ENCODE measurements at regions not wholly inside any gene's neighbourhood (a gene's known extent, or its start where the extent isn't known, plus 50 kb on each side); places are given as distances from the start of the nearest gene placed in this dataset.
"Not testable (repeated sequence)": the region's sequence is repeated elsewhere in the genome, so short reads cannot be mapped to it uniquely, and the experiment has no call there.

DNA sequence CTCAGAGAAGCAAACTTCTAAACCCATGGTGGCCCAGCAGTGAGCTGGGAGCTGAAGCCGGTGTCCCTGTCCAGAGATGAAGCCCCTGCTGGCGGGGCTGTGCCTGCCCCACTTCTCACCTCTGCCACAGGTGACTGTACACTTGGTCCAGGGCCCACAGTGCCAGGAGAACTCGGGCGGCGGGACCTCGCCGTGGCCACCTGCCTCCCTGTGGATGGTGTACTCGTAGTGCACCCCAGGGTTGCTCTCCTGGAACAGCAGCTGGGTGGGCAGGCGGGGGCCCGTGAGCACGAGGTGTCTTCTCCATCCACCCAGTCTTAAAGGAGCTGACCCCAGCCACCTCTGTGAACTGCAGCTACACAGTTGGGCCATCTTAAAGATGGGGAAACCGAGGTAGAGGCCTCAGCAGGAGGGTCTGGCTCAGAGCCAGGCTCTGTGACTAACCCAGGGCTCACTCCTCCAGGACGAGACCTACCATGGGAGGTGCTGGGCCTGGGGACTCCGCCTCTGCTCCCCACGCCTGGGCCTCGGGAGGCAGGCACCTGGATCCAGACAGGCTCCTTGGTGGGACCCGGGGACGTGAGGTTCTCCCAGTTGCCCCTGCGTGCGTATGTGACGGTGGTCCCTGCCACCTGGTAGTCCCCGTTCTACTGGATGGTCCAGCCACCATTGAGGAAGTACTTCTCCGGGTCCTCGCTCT, 113.1 kb upstream of the AKAP13 start:
- DNase-seq: not testable (repeated sequence)

GRCh38 chr15:85274315-85275050, 105.9 kb upstream of the AKAP13 start:
- no peak for DNase-seq

DNA sequence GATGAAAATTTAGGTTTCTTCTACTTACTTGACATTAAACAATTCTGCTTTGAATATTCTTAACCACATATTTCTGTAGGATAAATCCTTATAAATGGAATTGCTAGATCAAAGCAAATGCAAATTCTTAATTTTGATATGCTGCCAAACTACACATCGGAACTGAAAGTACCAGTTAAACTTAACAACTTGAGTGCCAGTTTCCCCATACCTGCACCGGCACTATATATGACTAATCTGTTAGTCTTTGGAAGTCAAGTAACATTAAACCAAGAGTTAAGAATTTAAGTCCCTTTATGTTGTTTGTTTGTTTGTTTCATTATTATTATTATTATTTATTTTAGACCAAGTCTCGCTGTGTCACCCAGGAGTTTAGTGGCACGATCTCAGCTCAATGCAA, 103.9 kb upstream of the AKAP13 start:
- DNase-seq: no peak

GRCh38 chr15:85276921-85277320, 103.5 kb upstream of the AKAP13 start:
- no peak for DNase-seq

DNA sequence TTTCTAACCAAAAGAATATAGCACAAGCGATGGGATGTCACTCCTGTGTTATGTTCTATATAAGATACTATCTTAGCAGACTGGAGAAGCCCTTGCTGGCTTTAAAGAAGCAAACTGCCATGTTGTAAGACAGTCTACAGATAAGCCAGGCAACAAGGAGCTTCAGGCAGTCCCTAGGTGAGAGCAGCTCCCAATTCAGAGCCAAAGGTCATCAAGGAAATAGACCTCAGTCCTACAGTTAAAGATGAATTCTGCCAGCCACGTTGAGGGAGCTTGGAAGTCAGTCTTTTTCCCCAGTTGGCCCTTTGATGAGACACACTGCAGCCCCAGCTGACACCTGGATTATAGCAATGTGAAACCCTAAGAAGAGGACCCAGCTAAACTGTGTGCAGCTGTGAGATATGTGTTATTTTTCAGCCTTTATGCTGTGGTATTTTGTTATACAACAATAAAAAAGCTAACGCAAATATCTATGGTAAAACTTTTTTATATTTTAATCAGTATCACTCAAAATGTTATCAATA, 102.5 kb upstream of the AKAP13 start:
- no peak for DNase-seq

- no peak for DNase-seq
Measured at GRCh38 chr15:85280203-85280602, 100.2 kb upstream of the AKAP13 start.

DNA sequence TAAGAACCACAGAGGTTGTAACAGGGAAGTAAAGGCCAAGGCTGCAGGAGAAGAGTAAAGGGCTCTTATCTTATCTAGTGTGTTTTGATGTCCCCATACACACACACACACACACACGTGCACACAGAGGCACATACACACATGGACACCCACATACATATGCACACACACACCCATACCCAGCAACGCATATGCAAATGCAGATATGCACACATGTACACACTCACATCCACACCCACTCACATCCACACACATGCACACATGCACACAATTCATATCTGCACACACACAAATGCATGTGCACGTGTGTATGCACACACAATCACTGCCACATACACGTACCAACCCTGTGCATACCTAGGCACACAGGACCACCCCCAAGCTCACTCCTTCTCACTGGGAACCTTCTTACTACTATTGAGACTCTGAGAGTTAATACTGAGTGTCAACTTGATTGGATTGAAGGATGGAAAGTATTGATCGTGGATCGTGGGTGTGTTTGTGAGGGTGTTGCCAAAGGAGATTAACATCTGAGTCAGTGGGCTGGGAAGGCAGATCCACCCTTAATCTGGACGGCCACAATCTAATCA, 99.0 kb upstream of the AKAP13 start:
- DNase-seq: no peak

- no peak for DNase-seq
Measured at GRCh38 chr15:85282504-85283115, 97.8 kb upstream of the AKAP13 start.

DNA sequence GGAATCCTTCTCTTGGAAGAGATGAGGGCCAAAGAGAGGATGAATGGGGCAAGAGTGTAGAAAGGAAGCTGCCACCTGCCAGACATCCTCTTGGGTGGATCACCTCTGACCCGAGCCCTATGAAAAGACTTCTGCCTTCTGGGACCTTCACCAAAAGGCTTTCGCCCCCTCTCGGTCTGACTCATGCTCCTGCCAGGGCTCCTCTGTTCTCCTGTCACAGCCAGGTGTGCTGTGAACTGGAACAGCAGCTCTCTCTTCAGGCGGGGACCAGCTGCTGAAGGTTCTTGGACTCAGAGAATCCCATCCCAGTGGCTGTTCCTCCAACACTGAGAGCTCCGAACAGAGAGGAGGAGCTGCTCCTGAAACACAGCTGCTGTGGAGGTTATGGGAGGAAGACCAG, 96.6 kb upstream of the AKAP13 start:
- not testable (repeated sequence) for DNase-seq

DNA sequence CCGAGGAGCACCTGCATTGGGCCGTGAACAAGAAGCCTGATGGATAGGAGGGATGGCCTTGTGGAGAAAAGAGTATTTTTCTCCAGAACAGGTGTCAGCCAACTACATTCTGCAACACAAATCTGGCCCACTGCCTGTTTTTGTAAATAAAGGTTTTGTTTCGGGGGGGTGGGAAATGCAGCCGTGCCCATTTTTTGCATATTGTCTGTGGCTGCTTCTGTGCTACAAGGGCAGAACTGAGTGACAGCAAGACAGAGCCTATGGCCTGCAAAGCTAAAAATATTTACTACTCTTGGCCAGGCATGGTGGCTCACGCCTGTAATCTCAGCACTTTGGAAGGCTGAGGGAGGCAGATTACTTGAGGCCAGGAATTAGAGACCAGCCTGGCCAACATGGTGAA, 95.9 kb upstream of the AKAP13 start:
- DNase-seq: no peak

GRCh38 chr15:85289677-85290365, 90.6 kb upstream of the AKAP13 start:
- peak; percentile 68 for DNase-seq

- not testable (repeated sequence) for DNase-seq
Measured at GRCh38 chr15:85292583-85292982, 87.8 kb upstream of the AKAP13 start.

DNA sequence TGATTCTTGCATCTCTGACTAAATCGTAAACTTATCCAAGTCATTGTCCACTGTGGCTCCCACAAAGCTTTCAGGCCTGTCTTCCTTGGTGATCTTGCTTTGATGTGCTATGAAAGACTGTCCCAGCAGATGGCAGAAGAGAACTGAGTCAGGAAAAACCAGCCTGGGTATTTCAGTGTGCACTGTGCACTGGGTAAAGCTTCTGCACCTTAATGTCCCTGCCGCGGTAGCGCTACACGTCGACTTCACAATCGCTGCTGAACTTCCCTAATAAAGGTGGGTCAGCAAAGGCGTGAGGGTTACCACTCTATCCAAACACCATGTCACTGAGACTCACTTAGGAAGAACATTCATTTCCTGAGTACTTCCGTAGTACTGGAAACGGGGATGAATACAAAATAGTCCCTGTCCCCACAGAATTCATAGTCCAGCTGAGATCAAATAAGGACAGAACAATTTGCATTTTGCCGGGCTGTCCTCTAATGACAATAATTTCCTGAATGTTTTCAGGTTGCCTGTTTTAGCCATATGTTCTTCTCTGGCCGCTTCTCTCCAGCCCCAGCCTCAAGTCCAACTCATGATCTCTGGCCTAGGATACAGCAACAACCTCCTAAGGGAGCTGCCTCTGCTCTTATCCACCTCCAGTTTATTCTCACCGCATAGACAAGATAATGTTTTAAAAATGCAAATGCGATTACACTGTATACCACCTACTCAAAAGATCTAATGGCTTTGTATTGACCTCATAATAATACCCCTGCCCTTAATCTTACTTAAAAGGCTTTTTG, 83.6 kb upstream of the AKAP13 start:
- DNase-seq: peak; percentile 88

- no peak for DNase-seq
Measured at GRCh38 chr15:85297537-85297936, 82.9 kb upstream of the AKAP13 start.

GRCh38 chr15:85298366-85298765, 82.0 kb upstream of the AKAP13 start:
- no peak for DNase-seq

DNA sequence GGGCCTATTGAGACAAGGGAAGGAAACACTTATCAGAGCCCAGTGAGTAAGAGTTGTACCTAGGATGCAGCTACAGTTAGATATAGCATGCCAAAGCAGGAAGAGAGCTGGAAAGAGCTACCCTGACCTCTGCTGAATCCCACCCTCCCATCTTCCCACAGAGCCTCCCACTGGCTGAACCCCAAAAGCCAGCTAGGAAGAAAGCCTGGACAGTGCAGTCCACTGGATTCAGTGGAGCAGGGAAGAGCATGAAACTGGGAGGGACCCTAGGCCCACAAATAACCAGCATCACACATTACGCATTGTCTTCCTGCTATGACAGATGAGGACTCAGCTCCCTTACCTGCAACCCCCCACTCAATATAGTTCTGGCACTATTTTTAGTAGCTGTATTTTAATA, 81.5 kb upstream of the AKAP13 start:
- DNase-seq: no peak

GRCh38 chr15:85302271-85302670, 78.1 kb upstream of the AKAP13 start:
- no peak for DNase-seq

DNA sequence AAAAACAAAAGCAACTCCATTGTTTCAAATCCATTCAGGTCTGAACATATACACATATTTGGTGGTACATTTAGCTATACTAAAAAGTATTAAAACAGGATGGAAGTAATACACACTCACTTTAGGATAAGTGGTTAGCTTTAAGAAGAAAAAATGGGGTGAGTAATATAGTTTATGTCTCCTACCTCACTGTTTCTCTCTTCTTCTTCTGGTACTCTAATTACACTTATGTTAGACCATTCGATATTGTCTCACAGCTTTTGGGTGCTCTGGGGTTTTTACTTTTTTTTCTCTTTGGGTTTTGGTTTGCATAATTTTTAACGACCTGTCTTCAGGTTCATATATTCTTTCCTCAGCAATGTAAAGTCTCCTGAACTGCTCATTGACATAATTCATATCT, 75.4 kb upstream of the AKAP13 start:
- DNase-seq: no peak

- no peak for DNase-seq
Measured at GRCh38 chr15:85306946-85307686, 73.3 kb upstream of the AKAP13 start.

DNA sequence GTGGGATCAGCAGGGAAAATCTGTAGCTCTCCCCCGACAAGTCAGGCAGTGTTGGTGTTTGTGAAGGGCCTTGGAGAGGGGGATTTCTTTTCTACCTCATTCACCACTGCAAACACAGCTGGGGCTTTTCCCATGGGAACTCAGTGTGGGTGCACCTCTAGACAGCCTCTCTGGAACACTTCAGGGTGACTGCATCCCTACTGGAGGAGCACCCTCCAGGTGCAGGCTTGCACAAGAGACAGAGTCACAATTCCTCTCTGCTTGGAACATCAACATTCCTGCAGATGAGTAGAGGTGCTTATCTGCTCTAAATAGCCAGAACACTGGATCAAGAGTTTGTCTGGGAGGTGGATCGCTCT, 72.7 kb upstream of the AKAP13 start:
- no peak for DNase-seq

DNA sequence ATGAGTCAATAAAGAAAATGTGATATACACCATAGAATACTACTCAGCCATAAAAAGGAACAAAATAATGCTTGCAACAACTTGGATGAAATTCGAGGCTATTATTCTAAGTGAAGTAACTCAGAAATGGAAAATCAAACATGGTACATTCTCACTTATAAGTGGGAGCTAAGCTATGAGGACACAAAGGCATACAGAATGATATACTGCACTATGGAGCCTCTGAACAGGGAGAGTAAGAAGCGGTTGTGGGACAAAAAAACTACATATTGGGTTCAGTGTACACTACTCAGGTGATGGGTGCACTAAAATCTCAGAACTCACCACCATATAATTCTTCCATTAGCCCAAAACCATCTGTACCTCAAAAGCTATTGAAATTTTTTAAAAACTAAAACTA, 68.8 kb upstream of the AKAP13 start:
- no peak for DNase-seq
